PC-9 (cell line): ENCODE measurements at regions not wholly inside any gene's neighbourhood (a gene's known extent, or its start where the extent isn't known, plus 50 kb on each side); places are given as distances from the start of the nearest gene placed in this dataset.

Experiments used
- BruUV-seq: library from RNA; stranded (reverse); fragments of 400-500 nt; replicated peaks from 2 replicates; lab custom pipeline; 2021; lab: Mats Ljungman, UMichigan
- CTCF ChIA-PET: fragments of 300-600 bp; sonication (Branson Sonifier 250); formaldehyde crosslinking; loops from one replicate; lab custom pipeline; 2022; ENCODE audit warnings: antibody characterized with exemption; lab: Charles Lee
- POLR2A ChIA-PET: fragments of 300-600 bp; sonication (Branson Sonifier 250); formaldehyde crosslinking; loops from one replicate; lab custom pipeline; 2022; ENCODE audit warnings: antibody characterized with exemption; ENCODE audit not compliant: unreplicated experiment; lab: Charles Lee
- DNase-seq, 2 experiments: peaks; one replicate each; pipeline versions ENCODE4 v3.0.0 to v3.0.0-alpha.2; 2015 to 2022; ENCODE audit warnings: mixed read lengths in 1 of 2
- H2AFZ ChIP-seq: fragments of 200-600 bp; sonication (generic); 2 replicates; pipeline ENCODE4 v1.8.1; 2017; ENCODE audit warnings: antibody characterized with exemption
- H3F3A ChIP-seq: fragments of 200-600 bp; sonication (generic); 2 replicates; pipeline ENCODE4 v1.8.1; 2017; ENCODE audit warnings: antibody characterized with exemption, mild to moderate bottlenecking, low read depth; ENCODE audit not compliant: insufficient read depth
- H3K27ac ChIP-seq: fragments of 200-600 bp; sonication (generic); 2 replicates; pipeline ENCODE4 v1.6.1; 2016; ENCODE audit warnings: mixed run types
- H3K27me3 ChIP-seq: fragments of 200-600 bp; sonication (generic); 2 replicates; pipeline ENCODE4 v1.6.1; 2016; ENCODE audit warnings: low read depth, mixed run types; ENCODE audit not compliant: insufficient read depth
- H3K36me3 ChIP-seq: fragments of 200-600 bp; sonication (generic); 2 replicates; pipeline ENCODE4 v1.6.1; 2016; ENCODE audit warnings: low read depth, mixed run types
- H3K4me1 ChIP-seq: fragments of 200-600 bp; sonication (generic); replicated peaks from 2 replicates; pipeline ENCODE4 v1.6.1; 2016; ENCODE audit warnings: mixed run types; ENCODE audit not compliant: insufficient read depth
- H3K4me2 ChIP-seq: fragments of 200-600 bp; sonication (generic); 2 replicates; pipeline ENCODE4 v1.6.1; 2017; ENCODE audit warnings: mixed run types
- H3K4me3 ChIP-seq: fragments of 200-600 bp; sonication (generic); 2 replicates; pipeline ENCODE4 v1.6.1; 2016; ENCODE audit warnings: mixed run types
- H3K79me2 ChIP-seq: fragments of 200-600 bp; sonication (generic); 2 replicates; pipeline ENCODE4 v1.6.1; 2017; ENCODE audit warnings: low read depth, mixed run types
- H3K9me2 ChIP-seq: fragments of 200-600 bp; sonication (generic); 2 replicates; pipeline ENCODE4 v1.8.1; 2017; ENCODE audit warnings: mild to moderate bottlenecking; ENCODE audit not compliant: insufficient read depth
- H3K9me3 ChIP-seq: fragments of 200-600 bp; sonication (generic); 2 replicates; pipeline ENCODE4 v1.8.1; 2016; ENCODE audit warnings: low read depth; ENCODE audit not compliant: insufficient read depth
- H4K20me1 ChIP-seq: fragments of 200-600 bp; sonication (generic); 2 replicates; pipeline ENCODE4 v1.8.1; 2017; ENCODE audit not compliant: insufficient read depth
- EZH2 ChIP-seq: fragments of 200-600 bp; sonication (generic); IDR thresholded peaks from 2 replicates; pipeline ENCODE4 v1.8.0; 2017; ENCODE audit warnings: antibody characterized with exemption, low read depth
- intact Hi-C: fragments of 100-400 bp; cut with micrococcal nuclease; formaldehyde crosslinking; loops from one replicate; pipeline ENCODE4 v1.10.0; 2022; ENCODE audit not compliant: unreplicated experiment
- TF ChIP-seq, protein P1 (sequence below): fragments of 200-600 bp; sonication (generic); conservative IDR thresholded peaks from 2 replicates; pipeline ENCODE4 v1.6.1; 2017; ENCODE audit warnings: mixed run types, antibody characterized with exemption, mild to moderate bottlenecking, moderate library complexity

GRCh38 chr11:110979696-110980095 is 265.8 kb upstream of the POU2AF2 start:
- Histone ChIP-seq H3K9me2 (0 out of 2 replicates have a peak, but pooled peaks cover 4% of the 10 kb centered on the region), H2AFZ (no peak overlapping the region), H3K27me3 (no peaks in the 10 kb centered on the region), H3K36me3 (no peaks in the 10 kb centered on the region), H4K20me1 (no peaks in the 10 kb centered on the region), H3K27ac (no peak overlapping the region), H3K4me2 (no peak overlapping the region), H3F3A (0 out of 2 replicates have a peak, but pooled peaks cover 10% of the 10 kb centered on the region), H3K4me1 (peaks cover 20% of the 10 kb centered on the region), H3K4me3 (no peak overlapping the region), H3K79me2 (no peaks in the 10 kb centered on the region), H3K9me3 (no peaks in the 10 kb centered on the region)
- POLR2A ChIA-PET = interaction anchor here (0.5 kb wide), 1 partner anchor 49 kb away, joined by 7 read pairs; no protein-coding TSS in a partner anchor
- CTCF ChIA-PET = no interaction called here
- BruUV-seq = no TSS peak
- DNase-seq = peak; percentile 6 to 78
- intact Hi-C loops = no loop called here
- TF ChIP-seq, protein P1, sequence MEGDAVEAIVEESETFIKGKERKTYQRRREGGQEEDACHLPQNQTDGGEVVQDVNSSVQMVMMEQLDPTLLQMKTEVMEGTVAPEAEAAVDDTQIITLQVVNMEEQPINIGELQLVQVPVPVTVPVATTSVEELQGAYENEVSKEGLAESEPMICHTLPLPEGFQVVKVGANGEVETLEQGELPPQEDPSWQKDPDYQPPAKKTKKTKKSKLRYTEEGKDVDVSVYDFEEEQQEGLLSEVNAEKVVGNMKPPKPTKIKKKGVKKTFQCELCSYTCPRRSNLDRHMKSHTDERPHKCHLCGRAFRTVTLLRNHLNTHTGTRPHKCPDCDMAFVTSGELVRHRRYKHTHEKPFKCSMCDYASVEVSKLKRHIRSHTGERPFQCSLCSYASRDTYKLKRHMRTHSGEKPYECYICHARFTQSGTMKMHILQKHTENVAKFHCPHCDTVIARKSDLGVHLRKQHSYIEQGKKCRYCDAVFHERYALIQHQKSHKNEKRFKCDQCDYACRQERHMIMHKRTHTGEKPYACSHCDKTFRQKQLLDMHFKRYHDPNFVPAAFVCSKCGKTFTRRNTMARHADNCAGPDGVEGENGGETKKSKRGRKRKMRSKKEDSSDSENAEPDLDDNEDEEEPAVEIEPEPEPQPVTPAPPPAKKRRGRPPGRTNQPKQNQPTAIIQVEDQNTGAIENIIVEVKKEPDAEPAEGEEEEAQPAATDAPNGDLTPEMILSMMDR = no peak
- no peak for TF ChIP-seq EZH2

DNA sequence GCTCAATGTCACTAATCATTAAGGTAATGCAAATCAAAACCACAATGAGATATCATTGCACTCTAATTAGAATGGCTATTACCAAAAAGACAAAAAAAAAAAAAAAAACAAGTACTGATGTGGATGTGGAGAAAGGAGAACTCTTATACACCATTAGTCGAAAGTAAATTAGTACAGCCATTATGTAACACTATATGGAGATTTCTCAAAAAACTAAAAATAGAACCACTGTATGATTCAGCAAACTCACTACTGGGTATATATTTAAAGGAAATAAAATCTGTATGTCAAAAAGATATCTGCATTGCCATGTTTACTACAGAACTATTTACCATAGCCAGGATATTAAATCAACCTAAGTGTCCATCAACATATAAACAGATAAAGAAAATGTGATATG is 265.4 kb upstream of the ARHGAP20 start:
- no peaks in the 10 kb centered on the region for H4K20me1 ChIP-seq
- H3K9me2 ChIP-seq = peaks cover 4% of the 10 kb centered on the region; the same call in 1 of the 2 replicates
- no TSS peak for BruUV-seq
- CTCF ChIA-PET = no interaction called here
- no peak overlapping the region for H3K4me2 ChIP-seq
- no peak overlapping the region for H3K4me3 ChIP-seq
- DNase-seq = no peak
- intact Hi-C loops = no loop called here
- no peaks in the 10 kb centered on the region for H3K79me2 ChIP-seq
- 0 out of 2 replicates have a peak, but pooled peaks cover 10% of the 10 kb centered on the region for H3F3A ChIP-seq
- H3K36me3 ChIP-seq = no peaks in the 10 kb centered on the region
- TF ChIP-seq, protein P1 = no peak
- TF ChIP-seq EZH2 = no peak
- H3K4me1 ChIP-seq = 0 out of 2 replicates have a peak, but pooled peaks cover 10% of the 10 kb centered on the region
- H3K9me3 ChIP-seq = no peaks in the 10 kb centered on the region
- H3K27me3 ChIP-seq = no peaks in the 10 kb centered on the region
- POLR2A ChIA-PET = interaction anchor here (0.7 kb wide), 1 partner anchor 184 kb away, joined by 3 read pairs; no protein-coding TSS in a partner anchor
- no peak overlapping the region for H2AFZ ChIP-seq
- no peak overlapping the region for H3K27ac ChIP-seq

DNA sequence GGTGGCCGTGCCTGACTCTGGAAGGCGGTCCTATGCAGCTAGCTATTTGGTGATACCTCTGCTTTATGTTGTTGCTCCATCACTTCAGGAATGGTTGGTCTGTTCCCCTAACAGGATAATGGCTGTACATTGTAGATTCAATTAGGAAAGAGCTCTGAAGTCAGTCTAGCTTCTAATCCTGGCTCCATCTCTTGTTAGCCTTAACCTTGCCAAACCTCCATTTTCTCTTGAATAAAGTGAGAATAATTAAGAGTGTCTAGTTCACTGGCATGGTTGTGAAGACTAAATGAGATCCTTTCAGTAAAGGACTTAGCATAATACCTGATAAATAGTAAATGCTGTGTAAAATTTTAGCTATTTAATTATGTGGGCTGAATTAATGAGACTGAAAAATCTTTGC is 262.5 kb upstream of the ARHGAP20 start:
- H3K4me2 ChIP-seq = no peak overlapping the region
- BruUV-seq = no TSS peak
- TF ChIP-seq, protein P1 = no peak
- no peak for TF ChIP-seq EZH2
- H3K4me1 ChIP-seq = 0 out of 2 replicates have a peak, but pooled peaks cover 10% of the 10 kb centered on the region
- H3F3A ChIP-seq = 0 out of 2 replicates have a peak, but pooled peaks cover 7% of the 10 kb centered on the region
- H3K27me3 ChIP-seq = no peaks in the 10 kb centered on the region
- H3K27ac ChIP-seq = no peak overlapping the region
- H3K36me3 ChIP-seq = no peaks in the 10 kb centered on the region
- H3K79me2 ChIP-seq = no peaks in the 10 kb centered on the region
- H2AFZ ChIP-seq = no peak overlapping the region
- no peaks in the 10 kb centered on the region for H3K9me3 ChIP-seq
- no peaks in the 10 kb centered on the region for H4K20me1 ChIP-seq
- ChIA-PET CTCF (no interaction called here), POLR2A (no interaction called here)
- H3K4me3 ChIP-seq = no peak overlapping the region
- intact Hi-C loops = no loop called here
- peaks cover 10% of the 10 kb centered on the region; the same call in 1 of the 2 replicates for H3K9me2 ChIP-seq
- DNase-seq = no peak
